Activated CD4-positive, alpha-beta T cell treated with anti-CD3 and anti-CD28 coated beads, Interleukin-2, amount 50 U/mL, for 48 hours (primary cell): ENCODE measurements at regions not wholly inside any gene's neighbourhood (a gene's known extent, or its start where the extent isn't known, plus 50 kb on each side); places are given as distances from the start of the nearest gene placed in this dataset.
"Not testable (repeated sequence)": the region's sequence is repeated elsewhere in the genome, so short reads cannot be mapped to it uniquely, and the experiment has no call there.

ENCODE experiments used
- DNase-seq, 2 experiments: peaks; one replicate each; pipeline ENCODE4 v3.0.0-alpha.2; 2020

DNA sequence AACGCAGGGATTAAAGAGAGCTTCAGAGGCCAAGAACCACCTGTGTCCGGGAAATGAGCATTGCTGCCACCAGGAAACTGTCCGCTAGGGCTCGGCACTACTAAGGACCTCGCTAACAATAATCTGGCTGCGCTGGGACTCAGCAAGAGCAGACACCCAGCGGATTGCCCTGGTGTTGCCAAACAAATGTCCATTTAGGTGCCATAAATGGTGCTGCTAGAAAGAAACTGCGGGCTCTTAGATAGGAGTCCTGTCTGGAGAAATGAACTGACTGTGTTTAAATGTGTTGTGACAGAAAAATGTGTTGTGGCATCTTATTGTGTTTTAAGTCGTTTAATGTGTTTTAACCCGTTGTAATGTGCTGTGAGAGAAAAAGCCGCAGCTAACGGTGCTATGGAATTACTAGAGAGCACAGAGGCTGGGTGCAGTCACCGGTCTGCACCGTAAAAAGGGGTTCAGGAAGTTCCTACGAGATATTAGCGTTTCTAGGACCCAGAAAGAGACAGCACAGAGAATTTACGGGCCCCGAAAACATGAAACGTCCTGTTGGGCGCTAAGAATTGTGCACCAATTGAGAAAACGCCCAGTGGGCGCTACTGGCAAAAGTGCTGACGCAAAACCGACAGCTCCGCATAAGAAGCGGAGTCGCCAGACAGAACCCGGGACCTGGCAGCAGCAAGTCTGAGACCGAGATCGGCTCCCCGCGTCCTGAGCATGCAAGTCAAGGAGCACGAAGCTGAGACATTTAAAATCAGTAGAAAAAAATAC, 90.6 kb downstream of the ANXA2R start:
- peak; percentile 40 to 62 for DNase-seq

GRCh38 chr5:42948961-42949347, 91.2 kb downstream of the ANXA2R start:
- peak; percentile 40 to 46 for DNase-seq

DNA sequence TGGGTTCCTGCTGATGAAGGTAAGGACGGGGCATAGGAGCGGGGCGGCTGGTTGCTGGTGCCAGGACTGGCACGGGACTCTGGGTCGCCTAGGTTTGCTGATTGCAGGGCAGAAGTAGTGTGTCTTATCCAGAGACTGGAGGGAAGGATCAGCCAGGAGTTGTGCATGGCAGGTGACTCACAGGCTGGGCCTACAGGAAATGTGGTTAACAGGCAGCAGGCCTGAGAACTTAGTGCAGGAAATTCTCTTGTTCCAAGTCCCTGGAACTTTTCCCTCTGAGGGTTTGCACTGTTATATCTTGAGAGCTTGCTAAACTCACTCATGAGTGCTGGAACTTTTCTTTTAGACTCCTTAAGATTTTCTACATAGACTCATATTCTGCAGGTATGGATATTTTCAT, 95.1 kb downstream of the ANXA2R start:
- DNase-seq: no peak

DNA sequence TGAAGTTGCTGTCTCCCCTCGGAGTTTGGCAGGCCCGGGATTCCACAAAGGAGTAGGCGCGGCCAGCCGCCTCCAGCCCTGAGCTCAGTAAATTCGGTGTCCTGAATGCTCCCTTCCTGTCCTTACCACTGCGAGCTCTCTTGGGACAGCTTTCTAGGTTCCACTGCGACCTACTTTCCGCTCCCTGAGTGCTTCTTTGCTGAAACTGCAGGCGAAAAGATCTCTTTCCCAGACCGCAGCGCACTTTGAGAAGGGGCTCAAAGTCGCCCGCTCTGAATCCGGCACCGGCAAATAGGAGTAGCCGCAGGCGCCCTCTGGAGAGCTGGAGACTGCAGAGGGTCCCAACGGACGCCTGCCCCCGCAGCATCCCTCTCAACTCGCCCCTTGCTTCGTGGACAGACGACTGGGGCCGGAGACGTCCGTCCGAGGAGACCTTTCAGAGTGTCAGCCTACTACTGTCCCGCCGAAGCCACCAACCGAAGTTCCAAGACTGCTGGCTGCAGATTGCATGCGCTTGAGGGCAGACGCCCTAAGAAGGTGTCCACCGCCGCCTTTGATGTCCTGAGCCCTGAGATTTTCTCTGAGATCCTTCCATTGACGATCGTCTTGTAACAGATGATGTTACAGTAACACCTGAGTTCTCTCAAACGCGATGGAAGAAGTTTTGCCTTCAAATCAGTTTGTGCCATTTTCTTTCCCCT, 96.0 kb downstream of the ANXA2R start:
- no peak for DNase-seq

- no peak for DNase-seq
Observed at GRCh38 chr5:42940853-42941252, 99.3 kb downstream of the ANXA2R start.

GRCh38 chr5:42932011-42932410, 108.1 kb downstream of the ANXA2R start:
- not testable (repeated sequence) for DNase-seq

DNA sequence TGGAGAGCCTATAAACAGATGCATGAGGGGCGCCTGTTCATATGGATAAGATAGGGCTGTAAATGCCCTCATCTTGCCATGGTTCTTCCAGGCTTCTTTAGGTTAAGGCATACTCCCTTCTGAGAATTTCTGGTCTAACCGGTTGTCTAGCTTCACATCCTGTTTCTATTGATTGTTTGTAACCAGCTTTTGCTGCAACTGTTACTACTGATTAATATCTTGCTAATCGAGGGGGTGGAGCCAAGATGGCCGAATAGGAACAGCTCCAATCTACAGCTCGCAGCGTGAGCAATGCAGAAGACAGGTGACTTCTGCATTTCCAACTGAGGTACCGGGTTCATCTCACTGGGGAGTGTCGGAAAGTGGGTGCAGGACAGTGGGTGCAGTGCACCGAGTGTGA, 108.7 kb downstream of the ANXA2R start:
- DNase-seq: not testable (repeated sequence)

DNA sequence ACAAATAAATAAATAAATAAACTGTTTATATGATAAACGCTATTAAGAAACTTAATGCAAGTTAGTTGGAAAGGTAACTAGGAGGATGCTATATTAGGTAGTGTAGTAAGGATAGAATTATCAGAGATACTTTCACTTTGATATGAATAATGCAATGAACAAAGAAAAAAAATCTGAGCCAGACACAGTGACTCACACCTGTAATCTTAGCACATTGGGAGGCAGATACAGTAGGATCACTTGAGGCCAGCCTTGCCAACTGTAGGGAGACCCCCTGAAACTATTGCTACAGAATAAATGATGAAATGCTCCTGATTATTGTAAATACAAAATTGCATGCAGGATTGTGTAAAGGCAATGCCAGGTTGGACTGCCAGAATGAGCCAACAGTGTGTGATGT, 109.2 kb downstream of the ANXA2R start:
- DNase-seq: no peak

DNA sequence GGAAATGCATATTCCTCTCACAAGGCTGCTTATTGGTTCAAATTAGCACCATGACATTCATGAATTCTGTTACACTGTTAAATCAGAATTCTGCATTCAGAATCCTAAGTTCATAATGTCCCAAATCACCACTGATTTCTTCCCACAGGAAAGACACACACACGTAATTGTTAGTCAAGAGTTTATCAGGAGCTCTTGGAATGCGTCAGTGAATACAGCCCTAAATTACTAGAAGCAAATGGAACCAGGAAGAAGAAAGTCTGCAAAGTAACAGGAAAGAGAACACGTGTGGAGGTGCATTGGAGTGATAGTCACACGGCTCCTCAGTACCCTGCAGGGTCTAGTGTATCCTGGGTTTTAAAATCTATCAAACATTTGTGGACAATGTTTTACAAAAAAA, 110.2 kb downstream of the ANXA2R start:
- DNase-seq: no peak

DNA sequence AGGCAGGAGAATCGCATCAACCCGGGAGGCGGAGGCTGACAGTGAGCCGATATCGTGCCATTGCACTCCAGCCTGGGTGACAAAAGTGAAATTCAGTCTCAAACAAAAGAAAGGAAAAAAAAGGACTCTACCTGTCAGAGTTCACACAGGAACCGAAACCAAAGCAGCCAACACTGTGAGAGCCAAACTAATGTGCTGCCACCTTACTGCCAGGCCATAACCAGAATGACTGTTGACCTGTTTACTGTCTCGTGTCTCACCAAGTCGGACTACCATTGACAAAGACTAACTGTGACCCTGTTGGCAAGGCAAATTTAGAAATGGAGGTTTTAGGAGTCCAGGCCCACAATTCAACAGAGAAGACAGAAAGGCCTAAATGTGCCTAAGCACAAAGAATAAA, 112.4 kb downstream of the ANXA2R start:
- DNase-seq: no peak

DNA sequence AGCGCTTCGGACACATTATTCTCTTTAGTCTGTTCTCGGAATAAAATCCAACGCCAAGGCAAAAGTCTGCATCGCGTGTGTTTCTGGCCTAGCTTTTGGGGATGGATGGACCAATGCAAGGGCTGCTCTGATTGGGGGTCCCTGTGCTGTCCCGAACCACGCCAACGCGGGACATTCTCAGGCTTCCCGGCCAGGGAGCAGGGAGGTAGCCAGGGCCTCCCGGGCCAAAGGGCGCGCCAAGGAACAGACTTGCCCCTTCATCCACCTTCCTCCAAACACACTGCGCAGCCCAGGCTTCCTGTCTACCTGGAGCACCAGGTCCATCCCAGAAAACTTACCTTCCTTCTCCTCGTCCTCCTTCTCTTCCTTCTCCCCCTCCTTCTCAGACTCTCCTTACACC, 113.0 kb upstream of the SELENOP start:
- DNase-seq: no peak

DNA sequence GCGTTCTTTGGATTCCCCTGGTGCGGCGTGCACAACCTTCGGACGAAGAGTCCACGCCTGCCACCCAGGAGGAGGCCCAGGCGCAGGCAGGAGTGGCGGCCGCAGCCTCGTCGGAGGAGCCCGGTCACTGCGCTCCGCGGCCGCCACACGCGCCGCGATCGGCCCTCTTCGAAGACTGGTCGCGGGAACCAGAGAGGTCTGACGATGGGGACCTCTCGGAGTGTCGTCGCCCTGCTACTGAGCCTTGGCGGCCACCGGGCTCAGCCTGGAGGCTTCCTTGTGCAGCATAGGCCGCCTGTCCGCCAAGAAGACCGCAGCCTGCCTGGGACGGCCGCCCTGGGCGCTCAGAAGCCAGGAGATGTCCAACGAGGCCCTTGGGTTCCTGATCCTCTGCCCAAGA, 112.5 kb upstream of the SELENOP start:
- no peak for DNase-seq

DNA sequence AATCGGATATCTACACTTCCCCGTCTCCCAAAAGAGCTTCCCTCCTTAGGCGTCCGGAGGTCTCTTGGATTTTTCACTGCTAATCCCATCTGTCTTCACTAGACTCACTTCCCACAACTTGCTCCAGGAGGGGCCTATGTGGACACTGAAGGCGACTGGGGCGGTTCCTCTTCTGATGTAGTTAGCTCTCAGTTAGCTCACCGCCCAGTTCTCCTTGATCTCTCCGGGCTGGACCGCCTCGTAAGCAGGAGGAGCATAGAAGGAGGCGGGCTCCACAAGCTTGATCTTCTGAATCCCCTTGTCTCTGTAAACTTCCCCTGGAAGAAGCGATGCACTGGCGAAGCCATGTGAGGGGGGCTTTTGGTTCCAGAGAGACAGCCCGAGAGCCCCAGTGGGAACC, 112.0 kb upstream of the SELENOP start:
- no peak for DNase-seq

- no peak for DNase-seq
Observed at GRCh38 chr5:42919600-42919999, 107.9 kb upstream of the SELENOP start.

- no peak for DNase-seq
Observed at GRCh38 chr5:42915306-42915866, 103.7 kb upstream of the SELENOP start.

GRCh38 chr5:42912184-42912798, 100.6 kb upstream of the SELENOP start:
- peak; percentile 26 to 40 for DNase-seq

- DNase-seq: peak; percentile 88 to 92
Observed at GRCh38 chr5:42908509-42909488, 97.1 kb upstream of the SELENOP start.

GRCh38 chr5:42908086-42908485, 96.4 kb upstream of the SELENOP start:
- DNase-seq: no peak

DNA sequence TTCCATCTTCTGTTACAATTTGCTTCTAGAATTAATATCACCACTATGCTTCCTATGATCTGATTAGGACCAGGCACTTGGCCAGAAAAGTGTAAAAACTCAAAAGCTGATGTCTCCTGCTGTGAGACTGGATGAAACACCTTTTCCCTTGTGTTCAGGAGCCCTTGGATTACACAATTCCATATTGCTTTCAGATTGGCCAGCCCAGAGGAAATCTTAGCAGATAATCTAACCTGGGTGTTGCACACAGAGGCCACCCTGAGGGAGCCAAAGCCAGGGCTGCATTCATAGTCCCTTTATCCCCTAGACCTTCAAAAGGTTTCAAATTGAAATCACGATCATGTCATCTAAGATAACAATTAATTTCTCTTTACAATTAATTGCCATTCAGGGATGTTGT, 94.1 kb upstream of the SELENOP start:
- no peak for DNase-seq

DNA sequence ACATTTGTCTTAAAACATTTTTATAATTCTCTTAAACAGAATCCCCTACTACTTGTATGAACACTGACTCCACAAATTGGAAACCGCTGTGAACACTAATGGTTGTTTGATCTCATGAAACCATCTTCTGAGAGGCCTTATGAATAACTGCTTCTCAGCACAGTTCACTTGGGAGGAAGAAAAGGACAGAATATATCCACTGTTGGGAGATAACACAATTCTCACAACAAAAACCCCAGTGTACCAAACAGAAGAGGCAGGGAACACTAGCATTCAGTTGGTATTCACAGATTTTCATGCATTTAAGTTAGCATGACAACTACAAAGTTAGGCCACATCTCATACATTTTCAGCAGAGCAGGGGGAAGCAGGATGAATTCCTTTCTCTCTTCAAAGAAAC, 89.0 kb upstream of the SELENOP start:
- DNase-seq: no peak

DNA sequence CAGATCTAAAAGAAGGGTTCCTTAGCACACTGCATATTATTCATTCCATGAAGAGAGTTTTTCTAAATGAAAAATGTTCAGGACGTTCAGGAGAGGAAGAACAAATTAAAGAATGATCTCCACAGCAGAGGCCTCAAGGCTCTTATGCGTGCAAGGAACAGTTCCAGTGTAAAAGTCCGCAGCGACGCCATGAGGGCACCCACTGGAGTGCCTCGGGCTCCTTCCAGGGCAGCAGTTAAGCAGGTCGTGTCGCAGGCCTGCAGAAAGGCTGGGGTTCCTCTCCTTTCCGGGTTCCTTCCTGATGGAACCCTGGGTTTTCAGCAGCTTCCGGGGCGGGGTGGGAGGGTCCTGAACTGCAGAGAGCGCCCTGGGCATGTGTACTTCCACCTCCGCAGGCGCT, 87.1 kb upstream of the SELENOP start:
- no peak for DNase-seq

- DNase-seq: no peak
Observed at GRCh38 chr5:42896523-42896922, 84.8 kb upstream of the SELENOP start.

DNA sequence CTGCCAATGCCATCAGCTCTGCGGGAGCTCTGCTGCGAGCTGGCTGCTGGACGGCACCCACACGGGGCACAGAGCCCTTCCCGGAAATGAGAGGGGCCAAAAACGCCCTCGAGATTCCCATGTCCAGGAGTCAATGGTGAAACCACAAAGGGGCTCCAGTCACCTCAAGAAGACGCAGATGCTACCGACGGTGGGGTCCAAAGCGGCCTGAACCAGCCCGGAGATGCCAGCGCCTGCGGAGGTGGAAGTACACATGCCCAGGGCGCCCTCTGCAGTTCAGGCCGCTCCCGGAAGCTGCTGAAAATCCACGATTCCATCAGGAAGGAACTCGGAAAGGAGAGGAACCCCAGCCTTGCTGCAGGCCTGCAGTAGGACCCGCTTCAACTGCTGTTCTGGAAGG, 82.4 kb upstream of the SELENOP start:
- DNase-seq: no peak
